ENCODE measurements at regions not wholly inside any gene's neighbourhood (a gene's known extent, or its start where the extent isn't known, plus 50 kb on each side); places are given as distances from the start of the nearest gene placed in this dataset.

DNA sequence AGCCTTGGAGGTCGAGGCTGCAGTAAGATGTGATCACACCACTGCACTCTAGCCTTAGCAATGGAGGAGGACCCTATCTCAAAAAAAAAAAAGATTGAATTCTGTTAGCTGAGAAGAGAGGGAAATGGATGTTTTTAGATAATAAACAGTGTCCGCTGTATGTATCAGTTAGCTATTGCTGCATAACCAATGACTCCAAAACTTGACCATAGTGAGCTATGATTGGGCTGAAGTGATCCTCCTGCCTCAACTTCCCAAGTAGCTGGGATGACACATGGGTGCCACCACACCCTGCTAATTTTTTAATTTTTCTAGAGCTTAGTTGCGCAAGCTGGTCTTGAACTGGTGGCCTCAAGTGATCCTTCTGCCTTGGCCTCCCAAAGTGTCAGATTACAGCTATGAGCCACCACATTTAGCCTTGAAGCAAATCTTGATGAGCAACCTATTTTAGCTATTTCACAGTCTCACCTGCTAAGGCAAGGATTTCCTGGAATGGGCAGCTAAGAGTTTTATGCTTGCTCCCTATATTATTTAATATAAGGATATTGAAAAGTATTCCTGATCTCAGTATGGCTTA is 68.3 kb upstream of the ATF7IP2 start:
- TF ChIP-seq, protein P1, sequence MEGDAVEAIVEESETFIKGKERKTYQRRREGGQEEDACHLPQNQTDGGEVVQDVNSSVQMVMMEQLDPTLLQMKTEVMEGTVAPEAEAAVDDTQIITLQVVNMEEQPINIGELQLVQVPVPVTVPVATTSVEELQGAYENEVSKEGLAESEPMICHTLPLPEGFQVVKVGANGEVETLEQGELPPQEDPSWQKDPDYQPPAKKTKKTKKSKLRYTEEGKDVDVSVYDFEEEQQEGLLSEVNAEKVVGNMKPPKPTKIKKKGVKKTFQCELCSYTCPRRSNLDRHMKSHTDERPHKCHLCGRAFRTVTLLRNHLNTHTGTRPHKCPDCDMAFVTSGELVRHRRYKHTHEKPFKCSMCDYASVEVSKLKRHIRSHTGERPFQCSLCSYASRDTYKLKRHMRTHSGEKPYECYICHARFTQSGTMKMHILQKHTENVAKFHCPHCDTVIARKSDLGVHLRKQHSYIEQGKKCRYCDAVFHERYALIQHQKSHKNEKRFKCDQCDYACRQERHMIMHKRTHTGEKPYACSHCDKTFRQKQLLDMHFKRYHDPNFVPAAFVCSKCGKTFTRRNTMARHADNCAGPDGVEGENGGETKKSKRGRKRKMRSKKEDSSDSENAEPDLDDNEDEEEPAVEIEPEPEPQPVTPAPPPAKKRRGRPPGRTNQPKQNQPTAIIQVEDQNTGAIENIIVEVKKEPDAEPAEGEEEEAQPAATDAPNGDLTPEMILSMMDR (IDR thresholded peaks at IDR 0.05): no peak
- no peak for TF ChIP-seq EZH2 (IDR thresholded peaks at IDR 0.05; ENCODE audit: borderline replicate concordance, insufficient read depth, low read depth, low read length, poor library complexity, severe bottlenecking)

Data from B cell (primary cell).